Smooth muscle cell (in vitro differentiated cells): ENCODE measurements at regions not wholly inside any gene's neighbourhood (a gene's known extent, or its start where the extent isn't known, plus 50 kb on each side); places are given as distances from the start of the nearest gene placed in this dataset.

ENCODE experiments used
- DNase-seq: peaks from one replicate; lab custom pipeline; 2025; ENCODE audit not compliant: unreplicated experiment; lab: John Stamatoyannopoulos, UW
- H2AFZ ChIP-seq: fragments of 200-600 bp; sonication (generic); 2 replicates; pipeline ENCODE4 v1.6.0; 2016; ENCODE audit warnings: antibody characterized with exemption, low read depth, mild to moderate bottlenecking
- H3F3A ChIP-seq: fragments of 200-600 bp; sonication (generic); 2 replicates; pipeline ENCODE4 v1.6.0; 2017; ENCODE audit warnings: antibody characterized with exemption, low read depth
- H3K27ac ChIP-seq: fragments of 200-600 bp; sonication (generic); 2 replicates; pipeline ENCODE4 v1.5.1; 2016; ENCODE audit warnings: low read depth, mild to moderate bottlenecking
- H3K27me3 ChIP-seq: fragments of 200-600 bp; sonication (generic); 2 replicates; pipeline ENCODE4 v1.6.1; 2016; ENCODE audit warnings: low read depth, mild to moderate bottlenecking
- H3K36me3 ChIP-seq: fragments of 200-600 bp; sonication (generic); 2 replicates; pipeline ENCODE4 v1.5.1; 2016; ENCODE audit warnings: low read depth
- H3K4me1 ChIP-seq: fragments of 200-600 bp; sonication (generic); 2 replicates; pipeline ENCODE4 v1.5.1; 2016; ENCODE audit warnings: low read depth
- H3K4me2 ChIP-seq: fragments of 200-600 bp; sonication (generic); 2 replicates; pipeline ENCODE4 v1.6.0; 2016; ENCODE audit warnings: mild to moderate bottlenecking
- H3K4me3 ChIP-seq: fragments of 200-600 bp; sonication (generic); 2 replicates; pipeline ENCODE4 v1.5.1; 2016; ENCODE audit warnings: mild to moderate bottlenecking
- H3K79me2 ChIP-seq: fragments of 200-600 bp; sonication (generic); 2 replicates; pipeline ENCODE4 v1.6.0; 2016; ENCODE audit warnings: low read depth, mild to moderate bottlenecking
- H3K9ac ChIP-seq: fragments of 200-600 bp; sonication (generic); 2 replicates; pipeline ENCODE4 v1.6.0; 2016; ENCODE audit warnings: low read depth
- H3K9me3 ChIP-seq: fragments of 200-600 bp; sonication (generic); replicated peaks from 2 replicates; pipeline ENCODE4 v1.5.1; 2016; ENCODE audit warnings: low read depth
- H4K20me1 ChIP-seq: fragments of 200-600 bp; sonication (generic); 2 replicates; pipeline ENCODE4 v1.6.0; 2016; ENCODE audit warnings: low read depth
- WGBS: methylation state at CpG from one replicate; pipeline ENCODE4 v1.1.7; 2016; ENCODE audit warnings: low lambda C conversion rate; 5-methylcytosine and 5-hydroxymethylcytosine counted together
- TF ChIP-seq, protein P1 (sequence below): fragments of 200-600 bp; sonication (generic); IDR thresholded peaks from 2 replicates; pipeline ENCODE4 v1.5.1; 2017; ENCODE audit warnings: borderline replicate concordance, mild to moderate bottlenecking, antibody characterized with exemption; ENCODE audit not compliant: insufficient read depth, poor library complexity, severe bottlenecking

GRCh38 chr13:53781941-53782340 is 753.3 kb downstream of the OLFM4 start:
- DNase-seq, result no peak
- H3K9me3 ChIP-seq, result no peaks in the 10 kb centered on the region
- H3K4me2 ChIP-seq, result peak overlapping the region; percentile 85
- H2AFZ ChIP-seq, result peak overlapping the region; percentile 84
- H3F3A ChIP-seq, result no peaks in the 10 kb centered on the region
- no peaks in the 10 kb centered on the region for H3K36me3 ChIP-seq
- peak overlapping the region; percentile 43 for H3K4me3 ChIP-seq
- TF ChIP-seq, protein P1, sequence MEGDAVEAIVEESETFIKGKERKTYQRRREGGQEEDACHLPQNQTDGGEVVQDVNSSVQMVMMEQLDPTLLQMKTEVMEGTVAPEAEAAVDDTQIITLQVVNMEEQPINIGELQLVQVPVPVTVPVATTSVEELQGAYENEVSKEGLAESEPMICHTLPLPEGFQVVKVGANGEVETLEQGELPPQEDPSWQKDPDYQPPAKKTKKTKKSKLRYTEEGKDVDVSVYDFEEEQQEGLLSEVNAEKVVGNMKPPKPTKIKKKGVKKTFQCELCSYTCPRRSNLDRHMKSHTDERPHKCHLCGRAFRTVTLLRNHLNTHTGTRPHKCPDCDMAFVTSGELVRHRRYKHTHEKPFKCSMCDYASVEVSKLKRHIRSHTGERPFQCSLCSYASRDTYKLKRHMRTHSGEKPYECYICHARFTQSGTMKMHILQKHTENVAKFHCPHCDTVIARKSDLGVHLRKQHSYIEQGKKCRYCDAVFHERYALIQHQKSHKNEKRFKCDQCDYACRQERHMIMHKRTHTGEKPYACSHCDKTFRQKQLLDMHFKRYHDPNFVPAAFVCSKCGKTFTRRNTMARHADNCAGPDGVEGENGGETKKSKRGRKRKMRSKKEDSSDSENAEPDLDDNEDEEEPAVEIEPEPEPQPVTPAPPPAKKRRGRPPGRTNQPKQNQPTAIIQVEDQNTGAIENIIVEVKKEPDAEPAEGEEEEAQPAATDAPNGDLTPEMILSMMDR, result no peak
- H3K9ac ChIP-seq, result no peak overlapping the region
- no peaks in the 10 kb centered on the region for H3K27me3 ChIP-seq
- 20% methylated on average over 6 of the region's 6 CpGs for WGBS
- H3K4me1 ChIP-seq, result no peaks in the 10 kb centered on the region
- no peaks in the 10 kb centered on the region for H4K20me1 ChIP-seq
- no peak overlapping the region for H3K27ac ChIP-seq
- H3K79me2 ChIP-seq, result no peaks in the 10 kb centered on the region

DNA sequence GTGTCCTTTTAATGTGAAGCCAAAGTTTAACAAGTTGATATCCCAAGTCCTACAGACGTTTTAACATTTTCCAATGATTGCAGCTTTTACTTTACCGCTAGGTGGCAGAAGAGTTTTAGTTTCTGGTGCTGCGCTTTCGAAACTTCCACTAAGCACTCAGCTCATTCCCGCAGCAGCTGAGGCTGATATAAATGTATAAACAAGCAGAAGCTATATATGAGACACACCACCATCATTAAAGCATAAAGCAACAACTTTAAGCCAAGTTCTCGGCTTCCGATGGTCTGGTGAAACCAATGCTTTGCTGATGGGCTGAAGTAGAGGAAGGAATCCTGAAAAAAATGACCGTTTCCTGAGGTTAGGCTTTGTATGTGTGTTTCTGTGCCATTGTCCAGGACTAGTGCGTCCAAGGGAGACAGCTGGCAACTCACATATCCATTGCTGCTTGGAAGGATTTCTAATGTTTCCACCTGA is 753.9 kb downstream of the OLFM4 start:
- H3K27ac ChIP-seq, result no peak overlapping the region
- H3K4me2 ChIP-seq, result peak overlapping the region; percentile 85
- TF ChIP-seq, protein P1, result peak; percentile 82
- no peak overlapping the region for H3K9ac ChIP-seq
- no peaks in the 10 kb centered on the region for H3K27me3 ChIP-seq
- peak overlapping the region; percentile 84 for H2AFZ ChIP-seq
- no peaks in the 10 kb centered on the region for H3K36me3 ChIP-seq
- no peaks in the 10 kb centered on the region for H4K20me1 ChIP-seq
- H3K4me1 ChIP-seq, result no peaks in the 10 kb centered on the region
- H3K4me3 ChIP-seq, result peak overlapping the region; percentile 43
- DNase-seq, result no peak
- no peaks in the 10 kb centered on the region for H3K9me3 ChIP-seq
- no peaks in the 10 kb centered on the region for H3K79me2 ChIP-seq
- 13% methylated on average over 9 of the region's 9 CpGs for WGBS
- H3F3A ChIP-seq, result no peaks in the 10 kb centered on the region

DNA sequence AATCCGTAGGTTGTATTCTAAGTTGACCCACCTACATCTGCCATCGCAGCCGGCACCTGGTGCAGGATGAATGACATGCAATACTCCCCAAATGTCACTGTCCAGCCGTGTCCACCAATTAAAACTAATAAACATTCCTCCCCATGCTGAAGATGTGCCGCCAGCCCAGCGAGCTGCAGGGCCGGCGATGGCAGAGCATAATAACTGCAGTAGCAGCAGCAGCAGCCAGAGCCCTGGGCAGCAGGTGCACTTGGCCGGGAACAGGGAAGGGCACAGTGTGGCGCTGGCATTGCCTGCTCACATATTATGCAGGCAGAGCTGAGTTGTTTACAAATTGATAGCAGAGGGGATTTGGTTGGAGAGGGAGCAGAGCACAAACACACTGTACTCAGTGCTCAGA is 754.9 kb downstream of the OLFM4 start:
- H2AFZ ChIP-seq, result no peak overlapping the region
- no peak for DNase-seq
- H3K9me3 ChIP-seq, result no peaks in the 10 kb centered on the region
- H3F3A ChIP-seq, result no peaks in the 10 kb centered on the region
- H4K20me1 ChIP-seq, result no peaks in the 10 kb centered on the region
- no peaks in the 10 kb centered on the region for H3K4me1 ChIP-seq
- H3K9ac ChIP-seq, result no peak overlapping the region
- no peak overlapping the region for H3K4me2 ChIP-seq
- H3K36me3 ChIP-seq, result no peaks in the 10 kb centered on the region
- H3K79me2 ChIP-seq, result no peaks in the 10 kb centered on the region
- TF ChIP-seq, protein P1, result no peak
- H3K27ac ChIP-seq, result no peak overlapping the region
- no peaks in the 10 kb centered on the region for H3K27me3 ChIP-seq
- H3K4me3 ChIP-seq, result no peak overlapping the region
- 86% methylated on average over 10 of the region's 10 CpGs for WGBS

DNA sequence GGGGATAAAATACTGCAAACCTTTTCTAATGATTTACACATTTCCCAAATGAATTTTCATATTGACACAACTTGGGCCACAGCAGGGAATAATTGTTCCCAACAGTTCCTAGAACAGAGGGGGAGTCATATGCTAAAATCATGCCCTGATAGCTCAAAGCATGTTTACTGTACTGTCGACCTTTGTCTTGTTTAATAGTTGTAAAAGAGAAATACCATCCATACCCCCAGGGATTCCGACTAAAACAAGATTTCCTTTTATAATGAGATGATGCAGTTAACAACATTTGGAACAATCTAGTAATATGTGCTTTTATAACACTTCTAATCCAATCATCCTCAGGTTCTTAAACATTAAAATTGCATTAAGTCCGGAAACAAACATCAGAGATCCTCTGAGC is 759.7 kb downstream of the OLFM4 start:
- no peak overlapping the region for H2AFZ ChIP-seq
- TF ChIP-seq, protein P1, result no peak
- WGBS, result 57% methylated on average over 3 of the region's 3 CpGs

More for the DNA sequence above, 759.7 kb downstream of the OLFM4 start:
- no peak for DNase-seq
- H3F3A ChIP-seq, result no peaks in the 10 kb centered on the region
- no peak overlapping the region for H3K4me3 ChIP-seq
- no peaks in the 10 kb centered on the region for H4K20me1 ChIP-seq
- H3K36me3 ChIP-seq, result no peaks in the 10 kb centered on the region
- H3K27ac ChIP-seq, result no peak overlapping the region
- H3K9me3 ChIP-seq, result no peaks in the 10 kb centered on the region
- H3K79me2 ChIP-seq, result no peaks in the 10 kb centered on the region
- no peaks in the 10 kb centered on the region for H3K4me1 ChIP-seq
- H3K27me3 ChIP-seq, result no peaks in the 10 kb centered on the region
- no peak overlapping the region for H3K4me2 ChIP-seq
- no peak overlapping the region for H3K9ac ChIP-seq
